ENCODE measurements at regions not wholly inside any gene's neighbourhood (a gene's known extent, or its start where the extent isn't known, plus 50 kb on each side); places are given as distances from the start of the nearest gene placed in this dataset.

GRCh38 chr3:20648921-20649381, 462.9 kb upstream of the SGO1 start:
- ChIA-PET CTCF (ENCODE audit: partially characterized antibody) (no interaction called here), POLR2A (ENCODE audit: partially characterized antibody) (no interaction called here)
- Histone ChIP-seq H2BK5ac (ENCODE audit: low read depth, low read length) (no peak overlapping the region), H3K23me2 (ENCODE audit: low read depth, low read length) (no peaks in the 10 kb centered on the region), H3K4me2 (ENCODE audit: insufficient read depth in 1 of 2, low read depth in 2 of 2, low read length in 2 of 2) (no peak overlapping the region), H2BK20ac (ENCODE audit: low read length) (no peak overlapping the region), H2BK120ac (replicated peaks; ENCODE audit: low read depth, low read length) (no peak overlapping the region), H3K4me1 (replicated peaks in 1 of 4; ENCODE audit: control insufficient read depth in 3 of 4, insufficient read depth in 4 of 4, low read length in 3 of 4) (no peaks in the 10 kb centered on the region), H3K79me2 (ENCODE audit: control insufficient read depth in 1 of 2, insufficient read depth in 2 of 2, low read length in 2 of 2) (no peaks in the 10 kb centered on the region), H2BK12ac (ENCODE audit: low read depth, low read length) (no peak overlapping the region), H2AFZ (ENCODE audit: low read length) (no peak overlapping the region), H3K18ac (ENCODE audit: extremely low read depth, low read length) (no peak overlapping the region), H4K5ac (ENCODE audit: insufficient read length, low read depth, low read length) (no peak overlapping the region), H4K8ac (ENCODE audit: extremely low read depth, insufficient read depth, low read length) (no peak overlapping the region), H3K27me3 (replicated peaks in 1 of 4; ENCODE audit: control insufficient read depth in 3 of 4, extremely low read depth in 1 of 4, insufficient read depth in 3 of 4, low read length in 3 of 4) (no peaks in the 10 kb centered on the region), H4K91ac (replicated peaks; ENCODE audit: insufficient read length, low read length) (no peak overlapping the region), H3K56ac (replicated peaks; ENCODE audit: insufficient read length, low read depth, low read length) (no peak overlapping the region), H3K23ac (ENCODE audit: insufficient read length) (no peak overlapping the region), H2BK15ac (ENCODE audit: low read length) (no peak overlapping the region), H3K36me3 (ENCODE audit: control insufficient read depth in 2 of 4, insufficient read depth in 4 of 4, low read length in 3 of 4) (no peaks in the 10 kb centered on the region), H3K27ac (ENCODE audit: low read depth, low read length) (no peak overlapping the region), H4K20me1 (replicated peaks in 1 of 2; ENCODE audit: control insufficient read depth in 1 of 2, insufficient read depth in 2 of 2, low read length in 2 of 2) (no peaks in the 10 kb centered on the region), H3K4ac (replicated peaks; ENCODE audit: insufficient read length, low read depth, low read length) (no peak overlapping the region), H3K79me1 (ENCODE audit: low read depth, low read length) (no peaks in the 10 kb centered on the region), H3K4me3 (ENCODE audit: extremely low read depth in 1 of 4, insufficient read depth in 2 of 4, low read depth in 3 of 4, low read length in 4 of 4) (no peak overlapping the region), H3K14ac (ENCODE audit: insufficient read length) (no peak overlapping the region), H3K9me3 (ENCODE audit: insufficient read depth in 2 of 2, low read depth in 1 of 2, low read length in 1 of 2) (no peaks in the 10 kb centered on the region), H2AK5ac (ENCODE audit: low read depth, low read length) (no peak overlapping the region), H3K9ac (replicated peaks in 1 of 4; ENCODE audit: extremely low read depth in 1 of 4, low read depth in 3 of 4, low read length in 3 of 4) (no peak overlapping the region)
- 98% methylated on average over 2 of the region's 2 CpGs; no CpG with 5 or more reads in 1 of the 2 experiments for WGBS, 2 experiments (ENCODE audit: extremely low coverage in 1 of 2, insufficient coverage in 1 of 2, insufficient read length in 1 of 2, insufficient replicate concordance in 2 of 2, low coverage in 1 of 2, low lambda C conversion rate in 2 of 2, missing lambda C conversion rate in 1 of 2)
- FAIRE-seq (no peak), DNase-seq (ENCODE audit: low read depth in 1 of 2, low spot score in 2 of 2) (no peak)
- TF ChIP-seq HDAC2 (IDR thresholded peaks at IDR 0.05; ENCODE audit: borderline replicate concordance in 1 of 2, low read depth in 2 of 2, low read length in 2 of 2) (no peak), POLR2A (IDR thresholded peaks at IDR 0.05; ENCODE audit: control extremely low read depth in 1 of 2, low read depth in 2 of 2, low read length in 2 of 2) (no peak)
